Inferior parietal cortex (tissue), 1 donor: ENCODE measurements at regions not wholly inside any gene's neighbourhood (a gene's known extent, or its start where the extent isn't known, plus 50 kb on each side); places are given as distances from the start of the nearest gene placed in this dataset.
"Not testable (repeated sequence)": the region's sequence is repeated elsewhere in the genome, so short reads cannot be mapped to it uniquely, and the experiment has no call there.

ENCODE experiments used
- DNase-seq: peaks from one replicate; pipeline ENCODE4 v3.0.0-alpha.2; 2016; ENCODE audit errors: extremely low spot score

- no peak for DNase-seq
Measured at GRCh38 chr12:38384816-38385378, 68.3 kb downstream of the ALG10B start.

- no peak for DNase-seq
Measured at GRCh38 chr12:38385486-38385885, 68.9 kb downstream of the ALG10B start.

GRCh38 chr12:38386205-38386985 lies 69.8 kb downstream of the ALG10B start:
- peak; percentile 4 for DNase-seq

GRCh38 chr12:38389614-38390013 lies 73.0 kb downstream of the ALG10B start:
- DNase-seq: no peak

- no peak for DNase-seq
Measured at GRCh38 chr12:38391007-38391406, 74.4 kb downstream of the ALG10B start.

GRCh38 chr12:38392554-38393144 lies 76.1 kb downstream of the ALG10B start:
- DNase-seq: no peak

- DNase-seq: no peak
Measured at GRCh38 chr12:38399711-38400206, 83.2 kb downstream of the ALG10B start.

GRCh38 chr12:38402811-38403210 lies 86.2 kb downstream of the ALG10B start:
- no peak for DNase-seq

GRCh38 chr12:38409511-38409910 lies 92.9 kb downstream of the ALG10B start:
- no peak for DNase-seq

- DNase-seq: peak; percentile 25
Measured at GRCh38 chr12:38411426-38411825, 94.9 kb downstream of the ALG10B start.

- no peak for DNase-seq
Measured at GRCh38 chr12:38411946-38412345, 95.4 kb downstream of the ALG10B start.

- no peak for DNase-seq
Measured at GRCh38 chr12:38417101-38417500, 100.5 kb downstream of the ALG10B start.

GRCh38 chr12:38424436-38424835 lies 107.9 kb downstream of the ALG10B start:
- no peak for DNase-seq

GRCh38 chr12:38427442-38427841 lies 110.9 kb downstream of the ALG10B start:
- no peak for DNase-seq

- no peak for DNase-seq
Measured at GRCh38 chr12:38431921-38432320, 115.3 kb downstream of the ALG10B start.

- not testable (repeated sequence) for DNase-seq
Measured at GRCh38 chr12:38441871-38442281, 125.3 kb downstream of the ALG10B start.

- DNase-seq: no peak
Measured at GRCh38 chr12:38445040-38445439, 128.5 kb downstream of the ALG10B start.

- no peak for DNase-seq
Measured at GRCh38 chr12:38448991-38449390, 132.4 kb downstream of the ALG10B start.

GRCh38 chr12:38456537-38457120 lies 140.1 kb downstream of the ALG10B start:
- no peak for DNase-seq

GRCh38 chr12:38465020-38465419 lies 148.4 kb downstream of the ALG10B start:
- no peak for DNase-seq

- no peak for DNase-seq
Measured at GRCh38 chr12:38469715-38470114, 153.1 kb downstream of the ALG10B start.

GRCh38 chr12:38477340-38478090 lies 160.9 kb downstream of the ALG10B start:
- DNase-seq: no peak
